KMS-11 (cell line): ENCODE measurements at regions not wholly inside any gene's neighbourhood (a gene's known extent, or its start where the extent isn't known, plus 50 kb on each side); places are given as distances from the start of the nearest gene placed in this dataset.

ENCODE experiments used
- H2AFZ ChIP-seq: fragments of 200-600 bp; sonication (generic); 2 replicates; pipeline ENCODE4 v1.6.1; 2016; ENCODE audit warnings: antibody characterized with exemption, mixed run types, low read depth
- H3K27ac ChIP-seq: fragments of 200-600 bp; sonication (generic); 2 replicates; pipeline ENCODE4 v1.6.1; 2016; ENCODE audit warnings: mild to moderate bottlenecking, mixed run types
- H3K27me3 ChIP-seq: fragments of 200-600 bp; sonication (generic); 2 replicates; pipeline ENCODE4 v1.6.1; 2017; ENCODE audit warnings: mild to moderate bottlenecking, low read depth, mixed run types, moderate library complexity; ENCODE audit not compliant: insufficient read depth
- H3K36me3 ChIP-seq: fragments of 200-600 bp; sonication (generic); 2 replicates; pipeline ENCODE4 v1.6.1; 2017; ENCODE audit warnings: mild to moderate bottlenecking, mixed run types; ENCODE audit not compliant: insufficient read depth
- H3K4me1 ChIP-seq: fragments of 200-600 bp; sonication (generic); 2 replicates; pipeline ENCODE4 v1.6.1; 2016; ENCODE audit warnings: mild to moderate bottlenecking, low read depth, mixed run types; ENCODE audit not compliant: poor library complexity, severe bottlenecking
- H3K4me2 ChIP-seq: fragments of 200-600 bp; sonication (generic); 2 replicates; pipeline ENCODE4 v1.7.0; 2016; ENCODE audit warnings: mild to moderate bottlenecking, mixed run types
- H3K4me3 ChIP-seq: fragments of 200-600 bp; sonication (generic); IDR thresholded peaks from 2 replicates; pipeline ENCODE4 v1.6.1; 2017; ENCODE audit warnings: low read depth, low read length, mixed read lengths; ENCODE audit not compliant: insufficient read depth
- H3K79me2 ChIP-seq: fragments of 200-600 bp; sonication (generic); 2 replicates; pipeline ENCODE4 v1.6.1; 2016; ENCODE audit warnings: low read depth, mixed run types; ENCODE audit not compliant: insufficient read depth
- H3K9ac ChIP-seq: fragments of 200-600 bp; sonication (generic); 2 replicates; pipeline ENCODE4 v1.6.1; 2016; ENCODE audit warnings: mild to moderate bottlenecking, mixed run types
- H4K20me1 ChIP-seq: fragments of 200-600 bp; sonication (generic); 2 replicates; pipeline ENCODE4 v1.6.1; 2016; ENCODE audit warnings: mild to moderate bottlenecking, mixed run types; ENCODE audit not compliant: insufficient read depth
- TF ChIP-seq, protein P1 (sequence below): fragments of 200-600 bp; sonication (generic); conservative IDR thresholded peaks from 2 replicates; pipeline ENCODE4 v1.6.1; 2017; ENCODE audit warnings: low read depth, mild to moderate bottlenecking, antibody characterized with exemption, low read length, moderate library complexity, mixed read lengths

DNA sequence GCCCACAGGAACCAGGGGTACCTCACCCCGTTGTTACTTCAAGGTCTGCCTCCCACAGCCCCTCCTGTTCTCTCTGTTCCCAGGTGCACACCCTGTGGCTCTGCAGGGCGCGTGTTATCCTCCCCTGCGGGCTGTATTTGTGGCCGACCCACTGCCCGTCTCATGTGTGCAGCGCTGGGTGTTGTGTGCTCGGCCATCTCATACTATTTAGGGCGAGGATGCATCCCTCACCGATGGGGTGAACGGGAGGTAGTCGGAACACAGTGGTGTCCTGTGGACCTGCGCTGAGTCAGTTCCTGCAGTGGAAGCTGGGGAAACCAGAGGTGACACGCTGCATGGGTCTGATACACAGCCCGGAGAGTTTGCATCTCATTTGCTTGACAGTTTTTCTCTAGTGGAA lies 94.5 kb upstream of the SULF2 start:
- H4K20me1 ChIP-seq = no peaks in the 10 kb centered on the region

DNA sequence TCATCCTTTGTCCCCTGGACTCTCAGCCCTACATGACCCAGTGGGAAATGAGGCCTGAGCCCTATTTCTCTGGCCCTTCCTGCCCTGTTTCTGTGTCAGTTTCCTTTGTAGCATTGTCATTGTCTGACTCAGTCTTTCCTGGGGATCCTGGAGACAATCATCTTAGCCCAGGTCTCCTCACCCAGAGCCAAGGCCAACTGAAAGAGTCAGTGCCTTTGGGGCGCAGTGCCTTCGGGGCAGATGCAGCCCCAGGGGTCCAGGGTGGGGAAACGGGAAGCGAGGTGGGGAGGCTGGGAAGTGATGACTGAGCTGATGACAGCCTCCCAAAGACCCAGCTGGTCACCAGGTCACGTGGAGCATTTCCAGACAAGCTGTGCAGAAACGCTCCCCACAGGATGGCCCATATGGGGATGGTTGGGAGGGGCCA lies 93.3 kb upstream of the SULF2 start:
- Histone ChIP-seq H2AFZ (no peak overlapping the region), H3K4me1 (no peaks in the 10 kb centered on the region), H3K9ac (no peak overlapping the region), H3K4me2 (no peak overlapping the region), H3K36me3 (no peaks in the 10 kb centered on the region), H3K4me3 (no peak overlapping the region), H3K27me3 (peaks cover 41% of the 10 kb centered on the region), H4K20me1 (no peaks in the 10 kb centered on the region), H3K27ac (no peak overlapping the region), H3K79me2 (no peaks in the 10 kb centered on the region)
- TF ChIP-seq, protein P1, sequence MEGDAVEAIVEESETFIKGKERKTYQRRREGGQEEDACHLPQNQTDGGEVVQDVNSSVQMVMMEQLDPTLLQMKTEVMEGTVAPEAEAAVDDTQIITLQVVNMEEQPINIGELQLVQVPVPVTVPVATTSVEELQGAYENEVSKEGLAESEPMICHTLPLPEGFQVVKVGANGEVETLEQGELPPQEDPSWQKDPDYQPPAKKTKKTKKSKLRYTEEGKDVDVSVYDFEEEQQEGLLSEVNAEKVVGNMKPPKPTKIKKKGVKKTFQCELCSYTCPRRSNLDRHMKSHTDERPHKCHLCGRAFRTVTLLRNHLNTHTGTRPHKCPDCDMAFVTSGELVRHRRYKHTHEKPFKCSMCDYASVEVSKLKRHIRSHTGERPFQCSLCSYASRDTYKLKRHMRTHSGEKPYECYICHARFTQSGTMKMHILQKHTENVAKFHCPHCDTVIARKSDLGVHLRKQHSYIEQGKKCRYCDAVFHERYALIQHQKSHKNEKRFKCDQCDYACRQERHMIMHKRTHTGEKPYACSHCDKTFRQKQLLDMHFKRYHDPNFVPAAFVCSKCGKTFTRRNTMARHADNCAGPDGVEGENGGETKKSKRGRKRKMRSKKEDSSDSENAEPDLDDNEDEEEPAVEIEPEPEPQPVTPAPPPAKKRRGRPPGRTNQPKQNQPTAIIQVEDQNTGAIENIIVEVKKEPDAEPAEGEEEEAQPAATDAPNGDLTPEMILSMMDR = no peak

More for the DNA sequence above, 94.5 kb upstream of the SULF2 start:
- Histone ChIP-seq H3K36me3 (no peaks in the 10 kb centered on the region), H3K4me3 (no peak overlapping the region), H3K4me2 (no peak overlapping the region), H3K9ac (no peak overlapping the region), H3K79me2 (no peaks in the 10 kb centered on the region), H2AFZ (no peak overlapping the region), H3K27me3 (peaks cover 31% of the 10 kb centered on the region), H3K27ac (no peak overlapping the region), H3K4me1 (no peaks in the 10 kb centered on the region)
- TF ChIP-seq, protein P1 = no peak

DNA sequence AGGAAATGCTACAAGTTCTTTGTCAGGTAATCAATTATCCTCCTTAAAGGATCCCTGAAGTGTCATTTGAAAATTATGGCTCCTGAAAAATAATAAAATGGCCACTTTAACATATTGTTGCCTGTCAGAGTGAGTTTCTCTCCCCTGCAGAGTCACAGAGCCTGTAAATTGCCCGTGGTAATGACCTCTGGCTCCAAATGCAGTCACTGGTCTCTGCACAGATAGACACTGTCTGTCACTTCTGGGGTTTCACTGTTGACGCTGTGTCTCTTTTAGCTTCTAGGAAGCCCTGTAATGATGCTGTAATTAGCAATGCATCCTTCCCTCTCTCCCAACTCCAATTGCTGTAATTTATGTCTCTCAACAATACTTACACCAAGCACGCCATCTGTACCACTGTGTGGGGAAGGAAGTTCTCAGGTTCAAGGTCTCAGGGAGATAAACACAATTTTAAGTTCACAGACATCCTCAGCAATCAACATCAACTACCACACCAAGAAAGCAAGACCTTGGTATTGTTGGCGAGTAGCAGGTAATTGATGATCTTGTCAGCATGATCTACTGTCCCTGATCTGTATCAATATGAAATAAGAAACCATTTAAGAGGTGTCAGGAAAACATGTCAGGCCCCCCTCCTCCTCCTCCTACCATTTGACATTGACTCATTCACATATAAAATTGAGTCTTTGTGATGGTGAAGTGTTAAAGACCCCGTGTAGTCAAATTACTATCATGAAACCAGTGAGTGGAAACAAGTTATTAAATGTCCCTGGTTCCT lies 91.2 kb upstream of the SULF2 start:
- no peak overlapping the region for H3K4me2 ChIP-seq
- no peaks in the 10 kb centered on the region for H3K36me3 ChIP-seq
- H4K20me1 ChIP-seq = no peaks in the 10 kb centered on the region
- H3K27ac ChIP-seq = no peak overlapping the region
- no peak overlapping the region for H2AFZ ChIP-seq
- TF ChIP-seq, protein P1 = no peak
- no peak overlapping the region for H3K4me3 ChIP-seq
- no peaks in the 10 kb centered on the region for H3K4me1 ChIP-seq
- H3K79me2 ChIP-seq = no peaks in the 10 kb centered on the region
- H3K9ac ChIP-seq = no peak overlapping the region
- peaks cover 47% of the 10 kb centered on the region for H3K27me3 ChIP-seq

DNA sequence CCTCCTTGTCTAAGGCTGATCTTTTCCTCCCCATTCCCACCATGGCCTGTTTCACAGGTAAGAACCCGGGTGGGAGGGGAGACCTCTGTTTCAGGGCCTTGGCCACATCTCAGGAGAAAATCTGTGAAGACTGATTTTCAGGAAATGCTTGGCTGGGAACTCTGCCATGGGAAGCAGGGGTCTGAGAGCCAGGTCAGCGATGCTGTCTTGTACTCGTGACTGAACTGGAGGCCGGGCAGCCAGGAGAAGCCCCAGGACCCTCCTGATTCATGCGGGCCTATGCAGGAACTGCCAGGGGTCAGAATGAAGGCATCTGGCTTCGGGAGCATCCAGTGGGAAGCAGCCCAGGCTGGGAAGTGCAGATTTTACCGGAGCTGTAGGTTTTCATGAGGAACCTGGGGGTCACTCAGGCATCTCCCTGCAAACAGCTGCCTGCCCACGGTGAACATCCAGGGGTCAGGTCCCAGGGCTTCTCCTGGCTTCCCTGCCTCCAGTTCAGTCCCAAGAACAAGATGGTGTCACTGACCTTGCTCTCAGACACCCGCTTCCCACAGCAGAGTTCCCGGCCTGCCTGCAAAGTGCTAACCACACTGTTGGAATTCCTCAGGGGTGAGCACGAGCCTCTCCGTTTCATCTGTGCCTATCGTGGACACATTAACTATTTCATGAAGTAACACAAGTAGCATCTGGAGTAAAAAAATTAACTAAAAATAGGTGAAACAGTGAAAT lies 90.2 kb upstream of the SULF2 start:
- H3K4me1 ChIP-seq = no peaks in the 10 kb centered on the region
- H3K27me3 ChIP-seq = peaks cover 52% of the 10 kb centered on the region
- no peaks in the 10 kb centered on the region for H3K79me2 ChIP-seq
- H2AFZ ChIP-seq = no peak overlapping the region
- H3K4me3 ChIP-seq = no peak overlapping the region
- no peak overlapping the region for H3K4me2 ChIP-seq
- H3K36me3 ChIP-seq = no peaks in the 10 kb centered on the region
- H3K27ac ChIP-seq = no peak overlapping the region
- TF ChIP-seq, protein P1 = no peak
- H4K20me1 ChIP-seq = no peaks in the 10 kb centered on the region
- H3K9ac ChIP-seq = no peak overlapping the region
